ENCODE measurements at regions not wholly inside any gene's neighbourhood (a gene's known extent, or its start where the extent isn't known, plus 50 kb on each side); places are given as distances from the start of the nearest gene placed in this dataset.

DNA sequence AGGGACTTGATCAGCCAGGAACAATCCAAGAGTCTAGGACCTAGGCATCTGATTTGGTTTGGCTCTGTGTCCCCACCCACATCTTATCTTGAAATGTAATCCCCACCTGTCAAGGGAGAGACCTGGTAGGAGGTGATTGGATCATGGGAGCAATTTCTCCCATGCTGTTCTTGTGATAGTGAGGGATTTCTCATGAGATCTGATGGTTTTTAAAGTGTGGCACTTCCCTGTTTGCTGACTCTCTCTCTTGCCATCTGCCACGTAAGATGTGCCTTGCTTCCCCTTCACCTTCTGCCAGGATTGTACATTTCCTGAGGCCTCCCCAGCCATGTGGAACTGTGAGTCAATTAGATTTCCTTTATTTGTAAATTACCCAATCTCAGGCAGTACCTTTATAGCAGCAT, 201.7 kb upstream of the ACTBL2 start:
- no peak overlapping the region for H3K14ac ChIP-seq (ENCODE audit: insufficient read length)
- TF ChIP-seq POU5F1 (IDR thresholded peaks at IDR 0.05; ENCODE audit: low read depth, low read length): no peak
- TF ChIP-seq GTF2F1 (IDR thresholded peaks at IDR 0.05; ENCODE audit: borderline replicate concordance, low read depth, low read length): no peak
- no peak for TF ChIP-seq TAF7 (optimal IDR thresholded peaks at IDR 0.05; ENCODE audit: borderline replicate concordance, low read depth, low read length)
- no peak for TF ChIP-seq SAP30 (IDR thresholded peaks at IDR 0.05; ENCODE audit: insufficient read depth, insufficient replicate concordance, low read length)
- TF ChIP-seq KDM5A (IDR thresholded peaks at IDR 0.05; ENCODE audit: low read length): no peak
- no peak for TF ChIP-seq JUN (IDR thresholded peaks at IDR 0.05; ENCODE audit: low read depth, low read length)
- TF ChIP-seq BRCA1 (IDR thresholded peaks at IDR 0.05; ENCODE audit: low read depth, low read length): no peak
- TF ChIP-seq JUND (IDR thresholded peaks at IDR 0.05; ENCODE audit: low read length): no peak
- no peak for TF ChIP-seq KDM1A (IDR thresholded peaks at IDR 0.05; ENCODE audit: borderline replicate concordance, low read length)
- TF ChIP-seq SP4 (IDR thresholded peaks at IDR 0.05; ENCODE audit: low read length): no peak

More for the DNA sequence above, 201.7 kb upstream of the ACTBL2 start:
- H3K23ac ChIP-seq (ENCODE audit: insufficient read length): no peak overlapping the region
- no peak overlapping the region for H4K8ac ChIP-seq (ENCODE audit: extremely low read depth, insufficient read depth, low read length)
- ChIA-PET CTCF (ENCODE audit: partially characterized antibody) (interaction anchor here (1.2 to 1.4 kb wide), 2 partner anchors 15 to 34 kb away, joined by 3 to 4 read pairs; no protein-coding TSS in a partner anchor), POLR2A (ENCODE audit: partially characterized antibody) (no interaction called here)
- H2AK5ac ChIP-seq (ENCODE audit: low read depth, low read length): no peak overlapping the region
- H2BK20ac ChIP-seq (ENCODE audit: low read length): no peak overlapping the region
- no peak overlapping the region for H2AFZ ChIP-seq (ENCODE audit: low read length)
- no peak overlapping the region for H3K9ac ChIP-seq (replicated peaks in 1 of 4; ENCODE audit: extremely low read depth in 1 of 4, low read depth in 3 of 4, low read length in 3 of 4)
- 80% methylated on average over 1 of the region's 1 CpG; no CpG with 5 or more reads in 1 of the 2 experiments for WGBS, 2 experiments (ENCODE audit: extremely low coverage in 1 of 2, insufficient coverage in 1 of 2, insufficient read length in 1 of 2, insufficient replicate concordance in 2 of 2, low coverage in 1 of 2, low lambda C conversion rate in 2 of 2, missing lambda C conversion rate in 1 of 2)
- no peaks in the 10 kb centered on the region for H3K23me2 ChIP-seq (ENCODE audit: low read depth, low read length)
- no peak overlapping the region for H2BK15ac ChIP-seq (ENCODE audit: low read length)
- no peak overlapping the region for H2BK5ac ChIP-seq (ENCODE audit: low read depth, low read length)
- no peaks in the 10 kb centered on the region for H3K9me3 ChIP-seq (ENCODE audit: insufficient read depth in 2 of 2, low read depth in 1 of 2, low read length in 1 of 2)
- H4K20me1 ChIP-seq (replicated peaks in 1 of 2; ENCODE audit: control insufficient read depth in 1 of 2, insufficient read depth in 2 of 2, low read length in 2 of 2): no peaks in the 10 kb centered on the region
- no peak overlapping the region for H3K56ac ChIP-seq (replicated peaks; ENCODE audit: insufficient read length, low read depth, low read length)
- no peak overlapping the region for H3K4me3 ChIP-seq (ENCODE audit: extremely low read depth in 1 of 4, insufficient read depth in 2 of 4, low read depth in 3 of 4, low read length in 4 of 4)
- no peaks in the 10 kb centered on the region for H3K27me3 ChIP-seq (replicated peaks in 1 of 4; ENCODE audit: control insufficient read depth in 3 of 4, extremely low read depth in 1 of 4, insufficient read depth in 3 of 4, low read length in 3 of 4)
- H3K79me2 ChIP-seq (ENCODE audit: control insufficient read depth in 1 of 2, insufficient read depth in 2 of 2, low read length in 2 of 2): no peaks in the 10 kb centered on the region
- H3K18ac ChIP-seq (ENCODE audit: extremely low read depth, low read length): no peak overlapping the region
- no peak overlapping the region for H2BK120ac ChIP-seq (replicated peaks; ENCODE audit: low read depth, low read length)
- H3K4me1 ChIP-seq (replicated peaks in 1 of 4; ENCODE audit: control insufficient read depth in 3 of 4, insufficient read depth in 4 of 4, low read length in 3 of 4): no peaks in the 10 kb centered on the region
- H2BK12ac ChIP-seq (ENCODE audit: low read depth, low read length): no peak overlapping the region
- H3K36me3 ChIP-seq (ENCODE audit: control insufficient read depth in 2 of 4, insufficient read depth in 4 of 4, low read length in 3 of 4): no peaks in the 10 kb centered on the region
- H3K79me1 ChIP-seq (ENCODE audit: low read depth, low read length): no peaks in the 10 kb centered on the region
- H4K91ac ChIP-seq (replicated peaks; ENCODE audit: insufficient read length, low read length): no peak overlapping the region
- no peak overlapping the region for H3K4ac ChIP-seq (replicated peaks; ENCODE audit: insufficient read length, low read depth, low read length)
- no peak overlapping the region for H3K4me2 ChIP-seq (ENCODE audit: insufficient read depth in 1 of 2, low read depth in 2 of 2, low read length in 2 of 2)
- H4K5ac ChIP-seq (ENCODE audit: insufficient read length, low read depth, low read length): no peak overlapping the region
- no peak overlapping the region for H3K27ac ChIP-seq (ENCODE audit: low read depth, low read length)
- DNase-seq (ENCODE audit: low read depth in 1 of 2, low spot score in 2 of 2) (no peak), FAIRE-seq (no peak)

Data from H1 (cell line).